ENCODE measurements at regions not wholly inside any gene's neighbourhood (a gene's known extent, or its start where the extent isn't known, plus 50 kb on each side); places are given as distances from the start of the nearest gene placed in this dataset.

GRCh38 chr2:215489288-215489848, 53.5 kb upstream of the FN1 start:
- TF ChIP-seq CTCF (IDR thresholded peaks at IDR 0.05) (no peak), POLR2A (IDR thresholded peaks at IDR 0.05) (no peak)

Data from body of pancreas (tissue), 4 donors.